GM12878 (cell line): ENCODE measurements at regions not wholly inside any gene's neighbourhood (a gene's known extent, or its start where the extent isn't known, plus 50 kb on each side); places are given as distances from the start of the nearest gene placed in this dataset.

Source experiments
- ATAC-seq: fragments of 200-7000 bp; cut with Tn5 transposase; 3 replicates; pipeline ENCODE4 v1.9.1; 2020; ENCODE audit warnings: mild to moderate bottlenecking, moderate library complexity
- BruUV-seq: library from RNA; stranded (reverse); fragments of 400-500 nt; replicated peaks from 2 replicates; lab custom pipeline; 2021; lab: Mats Ljungman, UMichigan
- CTCF ChIA-PET: fragments of 300-600 bp; sonication (Branson Sonifier 250); formaldehyde crosslinking; extraction: SDS; loops from one replicate; lab custom pipeline; 2021; ENCODE audit warnings: inconsistent platforms; lab: Yijun Ruan, JAX
- POLR2A ChIA-PET: fragments of 350-600 bp; formaldehyde crosslinking; extraction: SDS; loops from one replicate; lab custom pipeline; 2021; ENCODE audit warnings: inconsistent platforms; lab: Charles Lee
- RAD21 ChIA-PET: fragments of 300-600 bp; sonication (Branson Sonifier 250); formaldehyde crosslinking; loops from one replicate; lab custom pipeline; 2023; ENCODE audit warnings: antibody characterized with exemption; ENCODE audit not compliant: unreplicated experiment; lab: Charles Lee
- SMC1A ChIA-PET: fragments of 300-600 bp; sonication (Branson Sonifier 250); formaldehyde crosslinking; loops from one replicate; lab custom pipeline; 2023; ENCODE audit not compliant: unreplicated experiment, uncharacterized antibody; lab: Charles Lee
- DNase-seq: peaks from one replicate; pipeline ENCODE4 v3.0.0-alpha.2; 2011; ENCODE audit warnings: low read depth, low spot score
- FAIRE-seq: peaks from 3 replicates; lab custom pipeline; 2011; peaks lifted over from hg19 to GRCh38; lab: Jason Lieb, UNC
- H2AFZ ChIP-seq: 2 replicates; pipeline ENCODE4 v1.6.0; 2011; ENCODE audit warnings: low read depth, low read length, control low read depth; ENCODE audit not compliant: control insufficient read depth
- H3K27ac ChIP-seq: 2 replicates; pipeline ENCODE4 v1.5.1; 2011; ENCODE audit warnings: control low read depth; ENCODE audit not compliant: control insufficient read depth, insufficient read depth
- H3K27me3 ChIP-seq, 2 experiments: replicated peaks in 1 of 2; 2 replicates each; pipeline versions ENCODE4 v1.6.0 to v1.6.1; 2011; ENCODE audit warnings: low read length in 1 of 2; ENCODE audit not compliant: control insufficient read depth in 2 of 2, insufficient read depth in 2 of 2
- H3K36me3 ChIP-seq, 2 experiments: 2 replicates each; pipeline ENCODE4 v1.5.1; 2011; ENCODE audit warnings: low read length in 1 of 2; ENCODE audit not compliant: control insufficient read depth in 2 of 2, insufficient read depth in 2 of 2
- H3K4me1 ChIP-seq: 2 replicates; pipeline ENCODE4 v1.6.1; 2011; ENCODE audit warnings: mild to moderate bottlenecking, low read length, moderate library complexity, mixed read lengths; ENCODE audit not compliant: control insufficient read depth, insufficient read depth
- H3K4me2 ChIP-seq: 2 replicates; pipeline ENCODE4 v1.6.0; 2011; ENCODE audit warnings: control low read depth; ENCODE audit not compliant: control insufficient read depth, insufficient read depth
- H3K4me3 ChIP-seq: fragments of 200-600 bp; sonication (generic); 2 replicates; pipeline ENCODE4 v1.5.1; 2016
- H3K79me2 ChIP-seq: 2 replicates; pipeline ENCODE4 v1.6.0; 2011; ENCODE audit warnings: low read length; ENCODE audit not compliant: control insufficient read depth, insufficient read depth
- H3K9ac ChIP-seq: 2 replicates; pipeline ENCODE4 v1.8.0; 2011; ENCODE audit warnings: low read length, control low read depth, mixed read lengths; ENCODE audit not compliant: control insufficient read depth, insufficient read depth
- H3K9me3 ChIP-seq: replicated peaks from 3 replicates; pipeline ENCODE4 v1.5.1; 2011; ENCODE audit warnings: mild to moderate bottlenecking, low read length; ENCODE audit not compliant: control insufficient read depth, insufficient read depth
- H4K20me1 ChIP-seq: 2 replicates; pipeline ENCODE4 v1.6.0; 2011; ENCODE audit not compliant: control insufficient read depth, insufficient read depth
- EP300 ChIP-seq, 2 experiments: fragments of 150-350 bp in 1 of 2; IDR thresholded peaks; 2 replicates each; pipeline ENCODE4 v1.6.1; 2011 to 2012; ENCODE audit warnings: low read depth in 2 of 2, low read length in 2 of 2, borderline replicate concordance in 1 of 2, improper control_type of control experiment in 1 of 2, inconsistent platforms in 1 of 2; ENCODE audit not compliant: control insufficient read depth in 1 of 2
- ETV6 ChIP-seq, 2 experiments: fragments of 450-650 bp in 1 of 2; IDR thresholded peaks in 1 of 2; conservative IDR thresholded peaks in 1 of 2; 2 replicates each; pipeline ENCODE4 v1.6.1; 2014; ENCODE audit warnings: antibody characterized with exemption in 1 of 2, borderline replicate concordance in 1 of 2, low read depth in 1 of 2, mild to moderate bottlenecking in 1 of 2, moderate library complexity in 1 of 2
- FOXK2 ChIP-seq: fragments of 450-650 bp; IDR thresholded peaks from 2 replicates; pipeline ENCODE4 v1.6.1; 2017; ENCODE audit warnings: mild to moderate bottlenecking, moderate library complexity
- FOXM1 ChIP-seq: IDR thresholded peaks from 2 replicates; pipeline ENCODE4 v1.6.1; 2012; ENCODE audit warnings: low read depth, mild to moderate bottlenecking, inconsistent platforms, low read length, moderate library complexity
- HDGF ChIP-seq: fragments of 450-650 bp; IDR thresholded peaks from 2 replicates; pipeline ENCODE4 v1.6.1; 2016; ENCODE audit warnings: antibody characterized with exemption
- IKZF1 ChIP-seq: fragments of 450-650 bp; conservative IDR thresholded peaks from 2 replicates; pipeline ENCODE4 v1.6.1; 2017; ENCODE audit warnings: antibody characterized with exemption, mild to moderate bottlenecking
- MEF2B ChIP-seq: fragments of 450-650 bp; IDR thresholded peaks from 2 replicates; pipeline ENCODE4 v1.6.1; 2018; ENCODE audit warnings: mild to moderate bottlenecking, moderate library complexity; ENCODE audit not compliant: partially characterized antibody, poor library complexity, severe bottlenecking
- NR2C1 ChIP-seq: fragments of 450-650 bp; IDR thresholded peaks from 2 replicates; pipeline ENCODE4 v1.6.1; 2017; ENCODE audit warnings: antibody characterized with exemption, mild to moderate bottlenecking, moderate library complexity
- NRF1 ChIP-seq: conservative IDR thresholded peaks from 2 replicates; pipeline ENCODE4 v1.6.1; 2011; ENCODE audit warnings: mild to moderate bottlenecking, low read depth, low read length, improper control_type of control experiment
- RAD21 ChIP-seq: IDR thresholded peaks from 2 replicates; pipeline ENCODE4 v1.6.1; 2011; ENCODE audit warnings: mild to moderate bottlenecking, low read depth, low read length, moderate library complexity; ENCODE audit not compliant: insufficient read depth
- SKIL ChIP-seq: fragments of 450-650 bp; IDR thresholded peaks from 2 replicates; pipeline ENCODE4 v1.6.1; 2017; ENCODE audit warnings: mild to moderate bottlenecking, low read depth, inconsistent platforms; ENCODE audit not compliant: poor library complexity, severe bottlenecking
- STAT3 ChIP-seq: IDR thresholded peaks from 2 replicates; pipeline ENCODE4 v1.6.1; 2011; ENCODE audit warnings: low read depth, low read length, improper control_type of control experiment
- SUZ12 ChIP-seq: fragments of 200-600 bp; sonication (generic); IDR thresholded peaks from one replicate; pipeline ENCODE4 v1.6.1; 2018; ENCODE audit warnings: antibody characterized with exemption, mild to moderate bottlenecking; ENCODE audit not compliant: unreplicated experiment
- TCF3 ChIP-seq: IDR thresholded peaks from 2 replicates; pipeline ENCODE4 v1.6.1; 2012; ENCODE audit warnings: low read depth, mild to moderate bottlenecking, low read length, borderline replicate concordance; ENCODE audit not compliant: insufficient read depth
- ZZZ3 ChIP-seq: IDR thresholded peaks from 2 replicates; pipeline ENCODE4 v1.6.1; 2011; ENCODE audit warnings: low read depth; ENCODE audit not compliant: control insufficient read depth, insufficient read length
- WGBS: methylation state at CpG from one replicate; pipeline ENCODE4 v1.1.6; 2016; ENCODE audit warnings: low lambda C conversion rate; ENCODE audit not compliant: insufficient replicate concordance, insufficient coverage; ENCODE audit errors: missing lambda C conversion rate; 5-methylcytosine and 5-hydroxymethylcytosine counted together
- in situ Hi-C: fragments of 300-500 bp; cut with MboI; formaldehyde crosslinking; loops from 9 replicates; pipeline ENCODE4 v1.14.3; 2018; ENCODE audit warnings: mixed read lengths
- intact Hi-C: fragments of 100-400 bp; cut with micrococcal nuclease; formaldehyde crosslinking; loops from one replicate; pipeline ENCODE4 v1.14.2; 2022; ENCODE audit not compliant: unreplicated experiment
- TF ChIP-seq, protein P1 (sequence below): fragments of 450-650 bp; conservative IDR thresholded peaks from 2 replicates; pipeline ENCODE4 v1.6.1; 2017; ENCODE audit warnings: mild to moderate bottlenecking, moderate library complexity

DNA sequence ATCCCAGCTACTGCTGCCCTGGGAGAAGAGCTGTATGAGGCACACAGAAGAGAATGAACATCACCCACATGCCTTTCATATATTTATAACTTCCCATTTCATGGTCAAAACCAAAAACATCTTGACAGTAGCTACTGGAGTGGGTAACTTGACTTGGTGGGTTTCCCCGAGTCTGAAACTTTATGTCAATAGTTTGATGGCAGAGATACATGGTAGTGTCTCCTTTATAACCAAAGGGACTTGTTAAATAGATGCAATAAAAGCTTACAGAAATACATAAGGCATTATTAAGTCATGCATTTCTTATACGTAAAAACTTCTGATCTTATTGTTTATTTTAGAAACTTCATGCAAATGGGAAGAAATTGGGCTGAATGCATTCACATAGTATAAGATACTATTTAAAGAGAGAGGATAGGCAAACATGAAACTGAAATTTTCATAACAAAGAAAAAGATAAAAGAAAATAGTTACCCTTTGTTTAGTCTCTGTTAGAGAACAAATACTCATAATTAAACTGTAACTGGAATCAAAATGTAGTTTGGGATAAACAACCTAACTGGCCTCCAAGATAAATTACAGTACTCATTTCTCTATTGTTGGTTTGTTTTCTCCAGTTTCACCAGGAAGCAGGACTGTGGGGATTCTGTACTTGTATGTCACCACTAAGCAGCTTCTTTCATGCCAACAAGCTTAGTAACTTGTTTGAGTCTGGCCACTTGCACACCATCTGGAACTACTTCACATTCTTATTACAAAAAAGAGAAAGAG, 459.3 kb upstream of the MEF2C start:
- Histone ChIP-seq H3K4me3 (no peak overlapping the region), H3K4me1 (peaks cover 37% of the 10 kb centered on the region; the same call in 1 of the 2 replicates), H3K9me3 (peaks cover 11% of the 10 kb centered on the region; the same call in 2 of the 3 replicates), H3K36me3 (no peaks in the 10 kb centered on the region; a peak in 1 of 4 replicates), H2AFZ (peak overlapping the region; percentile 23), H3K4me2 (peak overlapping the region; percentile 62), H3K9ac (peak overlapping the region; percentile 52), H3K27ac (peak overlapping the region; percentile 93), H4K20me1 (no peaks in the 10 kb centered on the region), H3K79me2 (no peaks in the 10 kb centered on the region), H3K27me3 (no peaks in the 10 kb centered on the region)
- ChIA-PET RAD21 (interaction anchor here (0.6 to 6.3 kb wide), 39 partner anchors 8 to 612 kb away, joined by 3 to 101 read pairs (median 4); partner anchors contain the start of gene MEF2C), SMC1A (interaction anchor here (0.8 to 6.4 kb wide), 36 partner anchors 8 to 612 kb away, joined by 3 to 108 read pairs (median 5); no protein-coding TSS in a partner anchor), POLR2A (interaction anchor here (0.8 to 2.9 kb wide), 5 partner anchors 26 to 459 kb away, joined by 3 to 15 read pairs (median 7); partner anchors contain the start of gene MEF2C), CTCF (interaction anchor here (0.8 to 3.6 kb wide), 14 partner anchors 8 to 923 kb away, joined by 3 to 19 read pairs (median 4); no protein-coding TSS in a partner anchor)
- BruUV-seq, result no TSS peak
- FAIRE-seq (peak; percentile 71), DNase-seq (peak; percentile 82), ATAC-seq (peak; percentile 66)
- in situ Hi-C loops (loop anchor here (5.0 kb wide), 1 partner anchor 110 kb away; no protein-coding TSS in a partner anchor), intact Hi-C loops (loop anchor here (2.0 to 10.0 kb wide), 7 partner anchors 40 to 923 kb away; no protein-coding TSS in a partner anchor)
- 0% methylated on average over 2 of the region's 2 CpGs for WGBS
- TF ChIP-seq SUZ12 (no peak), TCF3 (peak; percentile 67; the same call in 1 of the 2 replicates), NR2C1 (no peak), ZZZ3 (no peak), HDGF (no peak), STAT3 (no peak), SKIL (no peak), EP300 (IDR thresholded peaks at IDR 0.05; ENCODE audit: borderline replicate concordance in 1 of 2, control insufficient read depth in 1 of 2, low read depth in 2 of 2, low read length in 2 of 2) (peak in 1 of 2 experiments; percentile 78; a peak in 2 of 4 replicates), NRF1 (no peak), RAD21 (0 out of 2 replicates have a peak, but pooled peaks have one; percentile 11), FOXK2 (no peak), FOXM1 (peak; percentile 73), MEF2B (peak; percentile 63), IKZF1 (peak; percentile 54; the same call in 1 of the 2 replicates), ETV6 (conservative IDR thresholded peaks at IDR 0.05 in 1 of 2, IDR thresholded peaks at IDR 0.05 in 1 of 2; ENCODE audit: borderline replicate concordance in 1 of 2, low read depth in 1 of 2) (peak in 1 of 2 experiments; percentile 55; a peak in 1 of 4 replicates)
- TF ChIP-seq, protein P1, sequence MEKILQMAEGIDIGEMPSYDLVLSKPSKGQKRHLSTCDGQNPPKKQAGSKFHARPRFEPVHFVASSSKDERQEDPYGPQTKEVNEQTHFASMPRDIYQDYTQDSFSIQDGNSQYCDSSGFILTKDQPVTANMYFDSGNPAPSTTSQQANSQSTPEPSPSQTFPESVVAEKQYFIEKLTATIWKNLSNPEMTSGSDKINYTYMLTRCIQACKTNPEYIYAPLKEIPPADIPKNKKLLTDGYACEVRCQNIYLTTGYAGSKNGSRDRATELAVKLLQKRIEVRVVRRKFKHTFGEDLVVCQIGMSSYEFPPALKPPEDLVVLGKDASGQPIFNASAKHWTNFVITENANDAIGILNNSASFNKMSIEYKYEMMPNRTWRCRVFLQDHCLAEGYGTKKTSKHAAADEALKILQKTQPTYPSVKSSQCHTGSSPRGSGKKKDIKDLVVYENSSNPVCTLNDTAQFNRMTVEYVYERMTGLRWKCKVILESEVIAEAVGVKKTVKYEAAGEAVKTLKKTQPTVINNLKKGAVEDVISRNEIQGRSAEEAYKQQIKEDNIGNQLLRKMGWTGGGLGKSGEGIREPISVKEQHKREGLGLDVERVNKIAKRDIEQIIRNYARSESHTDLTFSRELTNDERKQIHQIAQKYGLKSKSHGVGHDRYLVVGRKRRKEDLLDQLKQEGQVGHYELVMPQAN, result no peak
